OCI-LY3 (cell line): ENCODE measurements at regions not wholly inside any gene's neighbourhood (a gene's known extent, or its start where the extent isn't known, plus 50 kb on each side); places are given as distances from the start of the nearest gene placed in this dataset.

Source experiments
- EZH2phosphoT487 ChIP-seq: fragments of 200-600 bp; shearing (Covaris generic); IDR thresholded peaks from 2 replicates; pipeline ENCODE4 v1.6.1; 2018; ENCODE audit warnings: antibody characterized with exemption, mixed run types, low read depth
- TF ChIP-seq, protein P1 (sequence below): fragments of 200-600, 300-600 bp; sonication (generic); IDR thresholded peaks from 2 replicates; pipeline ENCODE4 v1.5.1; 2014; ENCODE audit warnings: antibody characterized with exemption, low read length, low read depth

DNA sequence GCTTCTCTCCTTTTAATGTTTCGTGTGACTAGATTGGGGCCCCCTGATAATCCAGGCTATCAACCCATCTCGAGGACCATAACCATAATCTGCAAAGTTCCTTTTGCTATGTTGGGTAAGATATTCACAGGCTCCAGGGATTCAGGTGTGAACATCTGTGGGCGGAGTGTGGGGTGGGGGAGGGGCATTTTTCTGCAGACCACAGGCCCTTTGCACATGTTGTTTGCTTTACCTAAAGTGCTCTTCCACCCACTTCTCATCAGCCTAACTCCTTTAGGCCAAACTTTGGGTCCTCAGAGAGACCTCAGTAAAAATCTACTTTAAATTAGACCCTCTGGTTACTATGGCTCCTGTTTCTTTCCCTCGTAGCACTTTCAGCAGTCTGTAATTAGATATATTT lies 284.4 kb downstream of the WDR11 start:
- TF ChIP-seq, protein P1, sequence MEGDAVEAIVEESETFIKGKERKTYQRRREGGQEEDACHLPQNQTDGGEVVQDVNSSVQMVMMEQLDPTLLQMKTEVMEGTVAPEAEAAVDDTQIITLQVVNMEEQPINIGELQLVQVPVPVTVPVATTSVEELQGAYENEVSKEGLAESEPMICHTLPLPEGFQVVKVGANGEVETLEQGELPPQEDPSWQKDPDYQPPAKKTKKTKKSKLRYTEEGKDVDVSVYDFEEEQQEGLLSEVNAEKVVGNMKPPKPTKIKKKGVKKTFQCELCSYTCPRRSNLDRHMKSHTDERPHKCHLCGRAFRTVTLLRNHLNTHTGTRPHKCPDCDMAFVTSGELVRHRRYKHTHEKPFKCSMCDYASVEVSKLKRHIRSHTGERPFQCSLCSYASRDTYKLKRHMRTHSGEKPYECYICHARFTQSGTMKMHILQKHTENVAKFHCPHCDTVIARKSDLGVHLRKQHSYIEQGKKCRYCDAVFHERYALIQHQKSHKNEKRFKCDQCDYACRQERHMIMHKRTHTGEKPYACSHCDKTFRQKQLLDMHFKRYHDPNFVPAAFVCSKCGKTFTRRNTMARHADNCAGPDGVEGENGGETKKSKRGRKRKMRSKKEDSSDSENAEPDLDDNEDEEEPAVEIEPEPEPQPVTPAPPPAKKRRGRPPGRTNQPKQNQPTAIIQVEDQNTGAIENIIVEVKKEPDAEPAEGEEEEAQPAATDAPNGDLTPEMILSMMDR, result no peak
- TF ChIP-seq EZH2phosphoT487, result no peak
